HG03196 (cell line): ENCODE measurements at regions not wholly inside any gene's neighbourhood (a gene's known extent, or its start where the extent isn't known, plus 50 kb on each side); places are given as distances from the start of the nearest gene placed in this dataset.

Source experiments
- ATAC-seq: cut with Tn5 transposase; IDR thresholded peaks from one replicate; pipeline ENCODE4 v1.9.1; 2021; ENCODE audit not compliant: unreplicated experiment

DNA sequence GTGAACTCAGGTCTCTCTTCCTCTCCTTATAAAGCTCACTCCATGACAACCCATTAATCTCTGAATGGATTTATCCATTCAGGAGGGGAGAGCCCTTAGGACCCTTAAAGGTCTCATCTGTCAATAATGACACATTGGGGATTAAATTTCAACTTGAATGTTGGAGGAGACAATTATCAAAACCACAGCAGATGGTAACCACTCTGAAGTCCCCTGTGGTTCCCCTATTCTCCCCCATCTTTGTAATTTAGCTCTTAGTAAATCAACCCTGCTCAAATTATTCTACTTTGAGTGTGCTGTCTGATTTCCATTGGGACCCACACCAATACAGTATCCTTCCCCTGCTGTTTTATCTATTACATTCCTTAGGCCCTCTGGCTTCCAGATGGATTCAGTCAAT lies 72.0 kb upstream of the RAI14 start:
- no peak for ATAC-seq

DNA sequence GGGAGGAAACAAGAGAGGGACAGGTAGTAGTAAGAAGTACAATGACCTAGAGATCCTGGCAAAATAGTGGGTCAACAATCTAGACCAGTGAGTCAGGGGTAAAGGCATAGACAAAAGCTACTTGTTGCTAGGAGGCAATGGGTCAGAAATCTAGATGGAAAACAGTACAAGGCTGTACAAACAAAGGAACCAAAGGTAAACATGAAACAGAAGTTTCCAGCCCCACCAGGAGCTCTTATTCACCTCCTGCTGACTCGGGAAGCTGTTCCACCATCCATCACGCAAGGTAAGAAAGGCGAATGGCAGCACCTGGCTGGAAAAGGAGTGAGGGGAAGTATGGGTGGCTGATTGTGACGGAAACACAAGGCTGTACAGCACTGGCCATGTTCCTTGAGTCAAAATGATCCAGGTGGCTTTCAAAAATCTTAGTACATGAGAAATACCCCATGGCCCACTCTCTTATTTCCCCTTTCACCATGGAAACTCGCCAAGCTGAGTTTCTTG lies 70.5 kb upstream of the RAI14 start:
- no peak for ATAC-seq

DNA sequence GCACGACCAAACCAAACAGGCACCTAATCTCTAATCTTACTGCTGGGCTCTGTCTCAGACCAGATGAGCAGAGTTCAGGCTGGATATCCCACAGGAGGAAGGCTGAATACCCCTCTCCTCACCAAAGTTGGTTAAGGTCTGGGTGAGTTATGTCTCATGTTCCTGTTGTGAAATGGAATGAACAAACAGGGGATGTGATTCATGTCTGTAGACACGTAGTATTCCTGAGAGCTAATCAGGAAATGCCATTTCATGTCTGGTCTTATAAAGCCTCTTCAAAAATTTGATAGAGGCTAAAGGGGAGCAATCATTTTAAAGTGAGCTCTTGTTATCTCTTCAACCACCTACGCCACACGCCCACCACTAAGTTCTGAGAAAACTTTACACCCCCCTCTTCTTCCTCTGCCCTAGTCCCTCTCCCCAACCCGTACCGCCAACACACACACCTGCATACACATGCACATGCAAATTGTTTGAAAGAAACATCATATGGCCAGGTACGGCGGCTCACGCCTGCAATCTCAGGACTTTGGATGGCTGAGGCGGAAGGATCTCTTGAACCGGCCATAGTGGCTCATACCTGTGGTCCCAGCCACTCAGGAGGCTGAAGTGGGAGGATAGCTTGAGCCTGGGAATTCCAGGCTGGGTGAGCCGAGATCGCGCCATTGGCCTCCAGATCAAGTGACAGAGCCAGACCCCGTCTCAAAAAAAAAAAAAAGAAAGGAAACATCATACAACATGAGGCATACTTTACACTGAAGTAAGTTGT lies 69.8 kb upstream of the RAI14 start:
- ATAC-seq = no peak

- ATAC-seq = no peak
Measured at GRCh38 chr5:34587355-34588241, 68.5 kb upstream of the RAI14 start.

DNA sequence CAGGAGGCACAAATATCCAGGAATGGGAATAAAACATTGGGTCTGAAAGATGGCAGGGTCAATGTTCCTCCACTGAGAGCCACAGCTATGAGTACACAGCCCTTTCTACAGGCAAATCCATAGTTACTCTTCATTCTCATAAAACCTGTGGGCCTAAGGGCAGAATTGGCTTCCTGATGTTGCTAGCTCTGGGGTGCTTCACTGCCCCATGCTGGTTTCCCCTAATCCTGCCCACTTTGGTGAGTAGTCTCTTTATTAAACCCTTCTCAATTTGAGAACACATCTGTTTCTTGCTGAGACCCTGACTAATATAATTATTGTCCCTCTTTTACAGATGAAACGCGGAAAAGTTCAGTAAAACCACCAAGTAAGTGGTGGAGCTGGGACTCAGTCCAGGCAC lies 66.3 kb upstream of the RAI14 start:
- ATAC-seq = no peak

GRCh38 chr5:34591723-34592122 lies 64.4 kb upstream of the RAI14 start:
- no peak for ATAC-seq

GRCh38 chr5:34597034-34598027 lies 58.8 kb upstream of the RAI14 start:
- no peak for ATAC-seq

DNA sequence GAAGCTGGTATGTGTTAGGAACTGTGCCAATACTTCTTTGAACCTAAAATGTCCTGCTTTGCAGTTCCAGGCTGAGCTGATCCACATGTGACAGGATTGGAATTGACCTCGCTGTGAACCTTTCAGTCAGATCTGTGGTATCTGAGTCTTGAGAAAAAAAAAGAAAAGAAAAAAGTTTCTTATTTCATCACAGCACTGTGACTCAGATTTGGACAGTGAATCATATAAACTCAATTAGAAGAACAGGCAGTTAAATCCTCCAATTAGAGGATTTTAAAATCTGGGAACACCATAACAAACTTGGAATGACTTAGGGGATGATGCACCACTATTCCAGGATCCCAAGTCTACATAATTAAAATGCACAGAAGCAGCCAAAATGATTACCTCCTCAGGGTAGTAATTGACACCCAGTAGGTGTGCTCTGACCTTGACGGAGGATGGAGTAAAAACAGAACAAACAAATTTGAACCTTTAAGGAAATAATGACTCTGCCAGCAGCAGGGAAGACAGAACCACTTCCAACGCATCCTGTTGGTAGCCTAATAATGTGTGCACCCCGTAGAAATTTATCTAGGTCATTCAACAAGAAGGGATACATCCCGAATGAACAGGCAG lies 57.8 kb upstream of the RAI14 start:
- no peak for ATAC-seq

DNA sequence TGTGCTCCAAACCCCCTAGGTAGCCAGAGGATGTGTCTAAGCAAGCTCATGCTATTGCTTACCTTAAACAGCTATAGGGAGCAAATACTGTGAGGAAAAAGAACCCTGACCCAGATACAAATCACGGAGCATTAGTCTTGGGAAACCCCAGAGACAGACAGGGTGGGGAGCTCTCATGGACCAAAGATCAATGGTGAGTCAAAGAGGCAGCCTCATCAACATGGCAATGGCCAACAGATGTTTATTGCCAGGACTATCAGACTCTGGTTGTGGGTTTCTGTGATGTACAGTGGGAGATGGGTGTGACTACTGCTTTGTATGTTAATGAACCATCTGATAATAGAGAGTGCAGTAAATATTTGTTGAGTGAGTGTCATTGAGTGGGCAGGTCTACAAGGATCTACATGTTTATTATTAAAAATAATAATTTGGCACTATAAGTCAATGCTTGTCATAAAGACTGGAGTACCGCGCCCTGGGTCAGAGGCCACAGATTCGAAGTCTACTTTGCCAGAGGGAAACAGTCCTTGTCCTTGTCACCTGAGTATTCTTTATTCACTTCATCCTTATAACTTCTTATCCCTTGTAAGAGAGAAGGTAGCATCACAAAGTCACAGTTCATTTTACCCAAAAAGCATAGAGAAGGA lies 56.5 kb upstream of the RAI14 start:
- no peak for ATAC-seq

DNA sequence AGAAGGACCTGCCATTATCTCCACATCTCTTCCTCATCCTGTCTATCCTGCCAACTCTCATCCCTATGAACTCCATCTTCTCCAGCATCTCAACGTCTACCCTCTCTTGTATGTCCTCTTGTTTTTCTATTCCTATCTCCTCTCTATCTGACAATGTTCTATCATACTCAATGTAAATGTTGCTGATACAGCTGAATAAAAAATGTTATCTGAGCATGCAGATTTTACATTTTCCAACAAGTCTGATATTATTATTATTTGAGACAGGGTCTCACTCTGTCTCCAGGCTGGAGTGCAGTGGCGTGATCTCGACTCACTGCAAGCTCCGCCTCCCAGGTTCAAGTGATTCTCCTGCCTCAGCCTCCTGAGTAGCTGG lies 56.0 kb upstream of the RAI14 start:
- no peak for ATAC-seq

GRCh38 chr5:34603378-34603777 lies 52.8 kb upstream of the RAI14 start:
- no peak for ATAC-seq

- ATAC-seq = no peak
Measured at GRCh38 chr5:34604119-34604675, 51.9 kb upstream of the RAI14 start.

DNA sequence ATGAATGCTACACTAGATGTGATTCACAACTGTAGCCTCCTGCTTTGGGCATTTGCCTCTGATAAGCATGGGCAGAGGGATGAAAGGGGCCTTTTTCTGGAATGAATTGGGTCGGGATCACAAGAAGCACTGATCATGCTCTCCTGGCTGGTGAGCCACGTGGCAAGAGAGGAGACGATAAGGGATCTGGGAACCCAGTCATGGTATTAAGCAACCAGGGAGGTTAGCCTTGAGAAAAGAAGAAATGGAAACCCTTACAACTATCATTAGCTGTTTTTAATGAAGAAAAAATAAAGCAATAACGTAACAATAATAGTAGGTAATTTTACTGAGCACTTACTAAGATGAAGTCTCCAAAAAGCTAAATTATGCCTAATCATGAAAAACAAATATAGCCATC lies 50.0 kb upstream of the RAI14 start:
- no peak for ATAC-seq
